IMR-90 (cell line): ENCODE measurements at regions not wholly inside any gene's neighbourhood (a gene's known extent, or its start where the extent isn't known, plus 50 kb on each side); places are given as distances from the start of the nearest gene placed in this dataset.
"Not testable (repeated sequence)": the region's sequence is repeated elsewhere in the genome, so short reads cannot be mapped to it uniquely, and the experiment has no call there.

Experiments used
- BHLHE40 ChIP-seq: fragments of 150-350 bp; IDR thresholded peaks from 2 replicates; pipeline ENCODE4 v1.6.1; 2016; ENCODE audit warnings: mild to moderate bottlenecking, low read depth, low read length
- CEBPB ChIP-seq: IDR thresholded peaks from 2 replicates; pipeline ENCODE4 v1.6.1; 2012; ENCODE audit warnings: low read depth, low read length, improper control_type of control experiment
- CHD1 ChIP-seq: IDR thresholded peaks from 2 replicates; pipeline ENCODE4 v1.6.1; 2012; ENCODE audit warnings: low read depth, low read length, improper control_type of control experiment
- CTCF ChIP-seq: conservative IDR thresholded peaks from 2 replicates; pipeline ENCODE4 v1.5.1; 2012; ENCODE audit warnings: mild to moderate bottlenecking, low read depth, low read length, improper control_type of control experiment
- ELK1 ChIP-seq: fragments of 150-350 bp; IDR thresholded peaks from 2 replicates; pipeline ENCODE4 v1.6.1; 2016; ENCODE audit warnings: low read depth, mild to moderate bottlenecking, low read length, moderate library complexity, borderline replicate concordance
- FOS ChIP-seq: fragments of 150-350 bp; IDR thresholded peaks from 2 replicates; pipeline ENCODE4 v1.6.1; 2016; ENCODE audit warnings: low read depth, low read length
- MXI1 ChIP-seq: IDR thresholded peaks from 2 replicates; pipeline ENCODE4 v1.6.1; 2012; ENCODE audit warnings: low read depth, mild to moderate bottlenecking, low read length, moderate library complexity, borderline replicate concordance
- POLR2A ChIP-seq: IDR thresholded peaks from 2 replicates; pipeline ENCODE4 v1.6.1; 2012; ENCODE audit warnings: mild to moderate bottlenecking, low read depth, low read length
- RAD21 ChIP-seq: IDR thresholded peaks from 2 replicates; pipeline ENCODE4 v1.6.1; 2012; ENCODE audit warnings: low read length, improper control_type of control experiment
- RFX5 ChIP-seq: IDR thresholded peaks from 2 replicates; pipeline ENCODE4 v1.8.0; 2012; ENCODE audit warnings: low read depth, mild to moderate bottlenecking, low read length, moderate library complexity
- SMC3 ChIP-seq: fragments of 150-350 bp; IDR thresholded peaks from 2 replicates; pipeline ENCODE4 v1.6.1; 2016; ENCODE audit warnings: low read depth, mild to moderate bottlenecking, antibody characterized with exemption, low read length, moderate library complexity
- USF2 ChIP-seq: fragments of 150-350 bp; IDR thresholded peaks from 2 replicates; pipeline ENCODE4 v1.6.1; 2017; ENCODE audit warnings: mild to moderate bottlenecking, antibody characterized with exemption, low read length, low read depth

- not testable (repeated sequence) for TF ChIP-seq FOS, CTCF, USF2, POLR2A, CEBPB, RAD21, CHD1, ELK1, SMC3, MXI1, RFX5, BHLHE40
These were observed 409.2 kb downstream of the ALG10 start for GRCh38 chr12:34431509-34431908.
